HCT116 (cell line): ENCODE measurements at regions not wholly inside any gene's neighbourhood (a gene's known extent, or its start where the extent isn't known, plus 50 kb on each side); places are given as distances from the start of the nearest gene placed in this dataset.

Experiments
- ATAC-seq: fragments of 200-7000 bp; cut with Tn5 transposase; 2 replicates; pipeline ENCODE4 v1.9.1; 2020; ENCODE audit warnings: mild to moderate bottlenecking, moderate library complexity
- BruUV-seq: library from RNA; stranded (reverse); fragments of 400-500 nt; replicated peaks from 2 replicates; lab custom pipeline; 2021; lab: Mats Ljungman, UMichigan
- CTCF ChIA-PET: fragments of 300-600 bp; sonication (Branson Sonifier 250); formaldehyde crosslinking; loops from one replicate; lab custom pipeline; 2021; ENCODE audit warnings: antibody characterized with exemption; lab: Charles Lee
- POLR2A ChIA-PET: fragments of 300-600, 350-600 bp; sonication (Branson Sonifier 250); formaldehyde crosslinking; loops from one replicate; lab custom pipeline; 2021; ENCODE audit warnings: antibody characterized with exemption; lab: Charles Lee
- RAD21 ChIA-PET, 2 experiments: fragments of 300-600 bp; sonication (Branson Sonifier 250); formaldehyde crosslinking; loops; one replicate each; lab custom pipeline; 2023; ENCODE audit warnings: low total read pairs in 2 of 2; ENCODE audit not compliant: uncharacterized antibody in 2 of 2, unreplicated experiment in 2 of 2, low non-redundant PET in 1 of 2; lab: Charles Lee
- DNase-seq: peaks from one replicate; pipeline ENCODE4 v3.0.0-alpha.2; 2010; ENCODE audit warnings: low read depth, low spot score
- H2AFZ ChIP-seq: fragments of 200-600 bp; shearing (Covaris generic), sonication (generic); 2 replicates; pipeline ENCODE4 v1.6.1; 2017; ENCODE audit warnings: low read depth, mixed run types, mixed read lengths, antibody characterized with exemption, low read length; ENCODE audit not compliant: poor library complexity, severe bottlenecking
- H3K27ac ChIP-seq: 2 replicates; pipeline ENCODE4 v1.5.1; 2012; ENCODE audit warnings: low read depth, low read length
- H3K27me3 ChIP-seq: fragments of 200-600 bp; sonication (generic); 2 replicates; pipeline ENCODE4 v1.6.1; 2016; ENCODE audit warnings: mixed run types, low read length, mixed read lengths; ENCODE audit not compliant: insufficient read depth
- H3K36me3 ChIP-seq, 2 experiments: fragments of 200-500 bp in 1 of 2; fragments of 200-600 bp in 1 of 2; sonication (Bioruptor generic) in 1 of 2; sonication (generic) in 1 of 2; 2 replicates each; pipeline versions ENCODE4 v1.5.1 to v1.6.1; 2014 to 2016; ENCODE audit warnings: low read length in 2 of 2, inconsistent platforms in 1 of 2, mixed read lengths in 1 of 2, mixed run types in 1 of 2; ENCODE audit not compliant: insufficient read depth in 2 of 2, control insufficient read depth in 1 of 2
- H3K4me1 ChIP-seq, 2 experiments: fragments of 200-600 bp in 1 of 2; sonication (generic) in 1 of 2; 2 replicates each; pipeline versions ENCODE4 v1.5.1 to v1.6.1; 2012 to 2017; ENCODE audit warnings: low read length in 2 of 2, inconsistent platforms in 1 of 2, mild to moderate bottlenecking in 1 of 2, mixed read lengths in 1 of 2, mixed run types in 1 of 2, moderate library complexity in 1 of 2; ENCODE audit not compliant: insufficient read depth in 2 of 2, control insufficient read depth in 1 of 2
- H3K4me2 ChIP-seq: fragments of 200-600 bp; sonication (generic); 2 replicates; pipeline ENCODE4 v1.6.1; 2017; ENCODE audit warnings: mixed run types, low read length, mixed read lengths
- H3K4me3 ChIP-seq, 2 experiments: fragments of 200-600 bp in 1 of 2; sonication (generic) in 1 of 2; replicated peaks in 1 of 2; 2 replicates each; pipeline ENCODE4 v1.5.1; 2011 to 2016; ENCODE audit warnings: low read length in 2 of 2, control low read depth in 1 of 2, low read depth in 1 of 2, mild to moderate bottlenecking in 1 of 2, mixed read lengths in 1 of 2, mixed run types in 1 of 2
- H3K79me2 ChIP-seq: fragments of 200-600 bp; sonication (generic); 2 replicates; pipeline ENCODE4 v1.6.1; 2017; ENCODE audit warnings: mild to moderate bottlenecking, mixed run types, low read length, moderate library complexity, mixed read lengths; ENCODE audit not compliant: insufficient read depth
- H3K9ac ChIP-seq: fragments of 200-600 bp; sonication (generic); 2 replicates; pipeline ENCODE4 v1.6.1; 2016; ENCODE audit warnings: low read length, mixed read lengths
- H3K9me2 ChIP-seq: fragments of 200-600 bp; sonication (generic), shearing (Covaris generic); 2 replicates; pipeline ENCODE4 v1.6.1; 2017; ENCODE audit warnings: mixed run types, mild to moderate bottlenecking, moderate library complexity; ENCODE audit not compliant: insufficient read depth
- H3K9me3 ChIP-seq, 2 experiments: fragments of 200-500 bp in 1 of 2; fragments of 200-600 bp in 1 of 2; sonication (Bioruptor generic) in 1 of 2; sonication (generic) in 1 of 2; 2 replicates each; pipeline ENCODE4 v1.6.1; 2014 to 2017; ENCODE audit warnings: low read length in 2 of 2, mixed read lengths in 2 of 2, inconsistent platforms in 1 of 2, low read depth in 1 of 2, mild to moderate bottlenecking in 1 of 2, mixed run types in 1 of 2, moderate library complexity in 1 of 2; ENCODE audit not compliant: control insufficient read depth in 1 of 2, insufficient read depth in 1 of 2
- H4K20me1 ChIP-seq: fragments of 200-600 bp; sonication (generic), shearing (Covaris generic); 2 replicates; pipeline ENCODE4 v1.6.1; 2017; ENCODE audit warnings: mixed run types, mild to moderate bottlenecking, moderate library complexity; ENCODE audit not compliant: insufficient read depth
- FOSL1 ChIP-seq: IDR thresholded peaks from 2 replicates; pipeline ENCODE4 v1.6.1; 2012; ENCODE audit warnings: low read depth
- RAD21 ChIP-seq: IDR thresholded peaks from 2 replicates; pipeline ENCODE4 v1.6.1; 2012; ENCODE audit warnings: low read depth, mild to moderate bottlenecking
- SP1 ChIP-seq: IDR thresholded peaks from 2 replicates; pipeline ENCODE4 v1.6.1; 2012; ENCODE audit warnings: low read depth
- YY1 ChIP-seq: IDR thresholded peaks from 2 replicates; pipeline ENCODE4 v1.6.1; 2011; ENCODE audit warnings: low read length, low read depth, moderate library complexity, mild to moderate bottlenecking; ENCODE audit not compliant: insufficient replicate concordance; ENCODE audit errors: extremely low read depth
- ZFX ChIP-seq: fragments of 450-650 bp; IDR thresholded peaks from 2 replicates; pipeline ENCODE4 v1.6.1; 2017
- intact Hi-C: fragments of 100-400 bp; cut with micrococcal nuclease; formaldehyde crosslinking; loops from 2 replicates; pipeline ENCODE4 v1.10.0; 2022

- H3K4me1 ChIP-seq = no peaks in the 10 kb centered on the region
- H3K9me3 ChIP-seq = no peaks in the 10 kb centered on the region
- ATAC-seq = no peak
- no peak for TF ChIP-seq ZFX
- no peak for TF ChIP-seq YY1
- TF ChIP-seq, all 23 proteins: peak for 0
- no peak for DNase-seq
- CTCF ChIA-PET = no interaction called here
- Histone ChIP-seq H3K36me3 (no peaks in the 10 kb centered on the region), H3K4me2 (no peak overlapping the region), H4K20me1 (no peaks in the 10 kb centered on the region), H3K79me2 (no peaks in the 10 kb centered on the region), H3K27me3 (peaks cover 11% of the 10 kb centered on the region), H2AFZ (no peak overlapping the region), H3K9me2 (no peaks in the 10 kb centered on the region), H3K4me3 (no peak overlapping the region), H3K27ac (no peak overlapping the region), H3K9ac (no peak overlapping the region)
- BruUV-seq = no TSS peak
- RAD21 ChIA-PET = no interaction called here
- intact Hi-C loops = no loop called here
- POLR2A ChIA-PET = no interaction called here
These were observed 387.7 kb upstream of the CLINT1 start for GRCh38 chr5:158246661-158247060.

GRCh38 chr5:158245513-158245912 lies 386.6 kb upstream of the CLINT1 start:
- H3K9ac ChIP-seq = no peak overlapping the region
- ATAC-seq (no peak), DNase-seq (no peak)
- ChIA-PET CTCF (no interaction called here), POLR2A (no interaction called here), RAD21 (no interaction called here)
- TF ChIP-seq SP1 = no peak
- TF ChIP-seq RAD21 = no peak
- TF ChIP-seq FOSL1 = no peak
- H3K4me2 ChIP-seq = no peak overlapping the region
- H3K9me3 ChIP-seq = no peaks in the 10 kb centered on the region
- H4K20me1 ChIP-seq = no peaks in the 10 kb centered on the region
- H3K79me2 ChIP-seq = no peaks in the 10 kb centered on the region
- H3K27me3 ChIP-seq = peaks cover 14% of the 10 kb centered on the region
- intact Hi-C loops = no loop called here
- H3K4me1 ChIP-seq = no peaks in the 10 kb centered on the region
- BruUV-seq = no TSS peak
- no peak overlapping the region for H3K4me3 ChIP-seq
- H2AFZ ChIP-seq = no peak overlapping the region
- no peak overlapping the region for H3K27ac ChIP-seq
- H3K9me2 ChIP-seq = no peaks in the 10 kb centered on the region
- H3K36me3 ChIP-seq = no peaks in the 10 kb centered on the region
